ENCODE measurements at regions not wholly inside any gene's neighbourhood (a gene's known extent, or its start where the extent isn't known, plus 50 kb on each side); places are given as distances from the start of the nearest gene placed in this dataset.

- no peaks in the 10 kb centered on the region for H3F3A ChIP-seq (ENCODE audit: insufficient read depth, low read length, poor library complexity, severe bottlenecking)
- no peaks in the 10 kb centered on the region for H4K20me1 ChIP-seq (ENCODE audit: insufficient read depth)
- H3K27me3 ChIP-seq (ENCODE audit: insufficient read depth, low read depth, low read length) = no peaks in the 10 kb centered on the region
- H3K9me2 ChIP-seq (ENCODE audit: insufficient read depth, low read length) = no peaks in the 10 kb centered on the region
- H3K4me2 ChIP-seq (ENCODE audit: low read length) = no peak overlapping the region
- no peaks in the 10 kb centered on the region for H3K36me3 ChIP-seq (ENCODE audit: insufficient read depth, low read length)
- H3K79me2 ChIP-seq (replicated peaks; ENCODE audit: insufficient read depth, low read length) = no peaks in the 10 kb centered on the region
- H3K4me3 ChIP-seq (ENCODE audit: low read length) = no peak overlapping the region
- H3K27ac ChIP-seq (ENCODE audit: low read length) = no peak overlapping the region
- no peaks in the 10 kb centered on the region for H3K9me3 ChIP-seq (ENCODE audit: low read length)
- H3K9ac ChIP-seq (ENCODE audit: low read length) = no peak overlapping the region
- H2AFZ ChIP-seq (ENCODE audit: low read depth, low read length) = no peak overlapping the region
- TF ChIP-seq SMC3 (conservative IDR thresholded peaks at IDR 0.05; ENCODE audit: poor library complexity) (no peak), CTCF (IDR thresholded peaks at IDR 0.05; ENCODE audit: poor library complexity, severe bottlenecking) (no peak), EP300 (conservative IDR thresholded peaks at IDR 0.05; ENCODE audit: poor library complexity, severe bottlenecking) (no peak), TAF1 (IDR thresholded peaks at IDR 0.05; ENCODE audit: low read depth) (no peak), POLR2AphosphoS5 (IDR thresholded peaks at IDR 0.05) (no peak), EZH2 (IDR thresholded peaks at IDR 0.05; ENCODE audit: borderline replicate concordance, insufficient read depth, low read length, poor library complexity, severe bottlenecking) (no peak)
Observed at GRCh38 chr6:121885399-121886152, 450.1 kb downstream of the GJA1 start.

GRCh38 chr6:121886223-121886830 lies 450.9 kb downstream of the GJA1 start:
- no peaks in the 10 kb centered on the region for H3K9me3 ChIP-seq (ENCODE audit: low read length)
- no peak overlapping the region for H3K4me2 ChIP-seq (ENCODE audit: low read length)
- no peak overlapping the region for H3K27ac ChIP-seq (ENCODE audit: low read length)

More at GRCh38 chr6:121886223-121886830, 450.9 kb downstream of the GJA1 start:
- H3K9ac ChIP-seq (ENCODE audit: low read length) = no peak overlapping the region
- no peaks in the 10 kb centered on the region for H4K20me1 ChIP-seq (ENCODE audit: insufficient read depth)
- no peaks in the 10 kb centered on the region for H3K79me2 ChIP-seq (replicated peaks; ENCODE audit: insufficient read depth, low read length)
- no peak overlapping the region for H2AFZ ChIP-seq (ENCODE audit: low read depth, low read length)
- TF ChIP-seq CTCF (IDR thresholded peaks at IDR 0.05; ENCODE audit: poor library complexity, severe bottlenecking) (no peak), SMC3 (conservative IDR thresholded peaks at IDR 0.05; ENCODE audit: poor library complexity) (no peak)
- no peak overlapping the region for H3K4me3 ChIP-seq (ENCODE audit: low read length)
- no peaks in the 10 kb centered on the region for H3F3A ChIP-seq (ENCODE audit: insufficient read depth, low read length, poor library complexity, severe bottlenecking)
- no peaks in the 10 kb centered on the region for H3K27me3 ChIP-seq (ENCODE audit: insufficient read depth, low read depth, low read length)
- H3K36me3 ChIP-seq (ENCODE audit: insufficient read depth, low read length) = no peaks in the 10 kb centered on the region
- H3K9me2 ChIP-seq (ENCODE audit: insufficient read depth, low read length) = no peaks in the 10 kb centered on the region
